Ascending aorta (tissue), 2 donors: ENCODE measurements at regions not wholly inside any gene's neighbourhood (a gene's known extent, or its start where the extent isn't known, plus 50 kb on each side); places are given as distances from the start of the nearest gene placed in this dataset.

ENCODE experiments used
- DNase-seq, 2 donors: peaks; one replicate each; pipeline ENCODE4 v3.0.0-alpha.2; 2019; ENCODE audit warnings: low spot score in 2 of 2
- H3K27ac ChIP-seq, 2 donors: fragments of 200-600 bp; sonication (generic); one replicate each; pipeline ENCODE4 v1.5.1; 2016 to 2017; ENCODE audit warnings: mild to moderate bottlenecking in 1 of 2
- H3K27me3 ChIP-seq: fragments of 200-600 bp; sonication (generic); one replicate; pipeline ENCODE4 v1.5.1; 2017
- H3K36me3 ChIP-seq, 2 donors: fragments of 200-600 bp; sonication (generic); one replicate each; pipeline ENCODE4 v1.5.1; 2016
- H3K4me1 ChIP-seq, 2 donors: fragments of 200-600 bp; sonication (generic); one replicate each; pipeline ENCODE4 v1.5.1; 2016 to 2017; ENCODE audit warnings: mild to moderate bottlenecking in 1 of 2
- H3K4me3 ChIP-seq, 2 donors: fragments of 200-600 bp; sonication (generic); one replicate each; pipeline ENCODE4 v1.5.1; 2016 to 2017; ENCODE audit warnings: mild to moderate bottlenecking in 1 of 2
- H3K9me3 ChIP-seq, 2 donors: fragments of 200-600 bp; sonication (generic); one replicate each; pipeline ENCODE4 v1.5.1; 2016
- intact Hi-C: fragments of 100-400 bp; cut with DNase I; formaldehyde crosslinking; loops from one replicate; pipeline ENCODE4 v1.15.1; 2023
- TF ChIP-seq, protein P1 (sequence below), 3 experiments: fragments of 200-600 bp in 2 of 3; fragments of 450-650 bp in 1 of 3; sonication (generic) in 2 of 3; IDR thresholded peaks; one replicate each; pipeline ENCODE4 v1.5.1; 2016 to 2019; ENCODE audit warnings: antibody characterized with exemption in 3 of 3, mild to moderate bottlenecking in 1 of 3, moderate library complexity in 1 of 3

DNA sequence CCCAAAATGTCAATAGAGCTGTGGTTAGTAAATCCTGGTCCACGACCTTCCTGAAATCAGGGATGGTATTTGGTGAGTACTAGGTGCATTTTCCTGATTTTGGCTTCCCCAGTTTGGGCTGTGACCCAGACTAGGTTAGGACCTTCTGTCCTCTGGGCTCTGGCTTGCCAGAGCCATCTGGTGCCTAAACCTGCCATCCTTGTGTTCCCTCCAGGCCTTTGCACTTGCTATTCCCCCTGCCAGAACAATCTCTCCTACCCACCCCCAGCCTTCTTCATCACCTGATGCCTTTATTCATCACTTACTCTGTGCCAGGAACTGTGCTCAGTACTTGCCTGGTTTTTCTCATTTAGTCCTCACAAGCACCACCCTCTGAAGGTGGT, 216.7 kb downstream of the RBM19 start:
- no peaks in the 10 kb centered on the region for H3K4me1 ChIP-seq

DNA sequence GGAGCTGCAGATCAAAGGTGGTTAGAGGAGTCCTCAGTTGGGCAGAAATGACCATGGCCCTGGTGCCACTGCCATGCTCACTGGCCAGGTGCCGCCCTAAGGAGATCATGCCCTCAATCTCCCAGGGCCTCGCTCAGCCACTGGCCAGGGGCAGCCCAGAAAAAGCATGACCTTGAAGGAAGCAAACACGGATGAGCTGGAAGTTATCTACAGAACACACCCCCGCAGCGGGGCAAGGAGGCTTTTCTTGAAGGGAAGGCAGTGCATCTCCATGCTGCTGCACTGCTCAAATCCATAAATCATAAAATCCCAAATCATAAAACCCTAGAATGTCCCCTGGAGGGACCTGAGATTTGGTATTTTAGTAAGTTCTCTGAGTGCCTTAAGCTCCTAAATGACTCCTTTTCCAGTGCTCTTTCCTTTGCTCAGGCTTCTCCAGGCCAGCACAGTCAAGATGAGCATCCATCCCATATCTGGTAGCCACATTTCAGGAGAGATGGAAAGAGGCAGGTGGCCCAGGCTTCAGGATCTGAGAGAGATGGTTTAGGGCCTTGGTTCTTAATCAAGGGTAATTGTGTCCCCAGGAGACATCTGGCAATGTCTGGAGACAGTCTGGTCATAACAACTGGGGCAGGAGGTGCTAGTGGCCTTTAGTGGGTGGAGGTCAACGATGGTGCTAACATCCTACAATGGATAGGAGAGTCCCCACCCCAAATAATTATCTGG, 217.3 kb downstream of the RBM19 start:
- H3K27ac ChIP-seq = no peak overlapping the region
- no peaks in the 10 kb centered on the region for H3K27me3 ChIP-seq
- no peaks in the 10 kb centered on the region for H3K9me3 ChIP-seq
- DNase-seq = no peak
- TF ChIP-seq, protein P1, sequence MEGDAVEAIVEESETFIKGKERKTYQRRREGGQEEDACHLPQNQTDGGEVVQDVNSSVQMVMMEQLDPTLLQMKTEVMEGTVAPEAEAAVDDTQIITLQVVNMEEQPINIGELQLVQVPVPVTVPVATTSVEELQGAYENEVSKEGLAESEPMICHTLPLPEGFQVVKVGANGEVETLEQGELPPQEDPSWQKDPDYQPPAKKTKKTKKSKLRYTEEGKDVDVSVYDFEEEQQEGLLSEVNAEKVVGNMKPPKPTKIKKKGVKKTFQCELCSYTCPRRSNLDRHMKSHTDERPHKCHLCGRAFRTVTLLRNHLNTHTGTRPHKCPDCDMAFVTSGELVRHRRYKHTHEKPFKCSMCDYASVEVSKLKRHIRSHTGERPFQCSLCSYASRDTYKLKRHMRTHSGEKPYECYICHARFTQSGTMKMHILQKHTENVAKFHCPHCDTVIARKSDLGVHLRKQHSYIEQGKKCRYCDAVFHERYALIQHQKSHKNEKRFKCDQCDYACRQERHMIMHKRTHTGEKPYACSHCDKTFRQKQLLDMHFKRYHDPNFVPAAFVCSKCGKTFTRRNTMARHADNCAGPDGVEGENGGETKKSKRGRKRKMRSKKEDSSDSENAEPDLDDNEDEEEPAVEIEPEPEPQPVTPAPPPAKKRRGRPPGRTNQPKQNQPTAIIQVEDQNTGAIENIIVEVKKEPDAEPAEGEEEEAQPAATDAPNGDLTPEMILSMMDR (IDR thresholded peaks at IDR 0.05) = no peak
- intact Hi-C loops = no loop called here
- no peak overlapping the region for H3K4me3 ChIP-seq
- no peaks in the 10 kb centered on the region for H3K4me1 ChIP-seq
- no peaks in the 10 kb centered on the region for H3K36me3 ChIP-seq

More for the DNA sequence above, 216.7 kb downstream of the RBM19 start:
- TF ChIP-seq, protein P1 (IDR thresholded peaks at IDR 0.05) = no peak
- Histone ChIP-seq H3K27ac (no peak overlapping the region), H3K27me3 (no peaks in the 10 kb centered on the region), H3K36me3 (no peaks in the 10 kb centered on the region), H3K9me3 (no peaks in the 10 kb centered on the region), H3K4me3 (no peak overlapping the region)
- no peak for DNase-seq
- intact Hi-C loops = no loop called here

DNA sequence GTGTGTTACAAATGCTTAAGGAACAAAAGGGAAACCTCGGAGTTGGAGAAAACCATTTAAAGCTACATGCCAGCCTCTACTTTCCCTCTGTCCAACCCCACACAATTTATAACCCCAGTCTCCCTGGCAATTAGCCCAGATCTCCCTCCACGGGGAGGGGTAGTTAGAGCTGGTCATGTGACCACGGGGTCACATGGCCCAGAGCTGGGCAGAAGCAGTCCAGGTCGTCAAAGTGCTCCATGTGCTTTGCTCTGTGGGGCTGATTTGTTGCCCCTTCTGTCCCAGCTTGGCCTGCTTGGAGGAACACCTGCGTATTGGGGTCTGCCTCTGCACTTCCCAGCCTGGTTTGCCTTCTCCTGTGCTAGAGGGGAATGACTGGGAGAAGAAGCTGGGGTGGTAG, 219.1 kb downstream of the RBM19 start:
- DNase-seq = no peak
- H3K27ac ChIP-seq = no peak overlapping the region
- intact Hi-C loops = no loop called here
- no peak overlapping the region for H3K4me3 ChIP-seq
- TF ChIP-seq, protein P1 (IDR thresholded peaks at IDR 0.05) = no peak
- H3K9me3 ChIP-seq = no peaks in the 10 kb centered on the region
- no peaks in the 10 kb centered on the region for H3K36me3 ChIP-seq
- no peaks in the 10 kb centered on the region for H3K4me1 ChIP-seq
- H3K27me3 ChIP-seq = no peaks in the 10 kb centered on the region

DNA sequence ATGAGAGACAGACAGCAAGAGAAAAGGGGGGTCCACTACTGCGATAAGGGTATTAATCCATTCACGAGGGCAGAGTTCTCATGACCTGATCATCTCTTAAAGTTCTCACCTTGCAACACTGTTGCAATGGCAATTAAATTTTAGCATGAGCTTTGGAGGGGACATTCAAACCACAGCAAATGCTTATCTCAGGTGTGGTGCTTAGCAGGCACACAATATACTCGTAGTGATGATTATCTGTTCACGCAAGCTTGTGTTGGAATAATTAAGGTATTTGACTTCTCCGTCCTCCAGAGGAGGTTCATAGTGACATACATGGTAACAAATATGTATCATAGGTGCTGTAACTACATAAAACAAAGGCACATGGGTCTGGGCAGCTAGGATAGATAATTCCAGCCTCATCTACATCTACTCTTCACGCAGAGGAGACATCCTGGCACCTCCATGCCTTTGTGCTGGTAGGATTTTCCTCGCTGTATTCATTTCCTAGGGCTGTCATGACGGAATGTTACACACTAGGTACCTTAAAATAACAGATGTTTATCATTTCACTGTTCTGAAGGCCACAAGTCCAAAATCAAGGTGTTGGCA, 221.2 kb downstream of the RBM19 start:
- DNase-seq = no peak
- Histone ChIP-seq H3K4me3 (no peak overlapping the region), H3K9me3 (no peaks in the 10 kb centered on the region), H3K36me3 (no peaks in the 10 kb centered on the region), H3K4me1 (no peaks in the 10 kb centered on the region), H3K27me3 (no peaks in the 10 kb centered on the region), H3K27ac (no peak overlapping the region)
- intact Hi-C loops = no loop called here
- TF ChIP-seq, protein P1 (IDR thresholded peaks at IDR 0.05) = no peak

DNA sequence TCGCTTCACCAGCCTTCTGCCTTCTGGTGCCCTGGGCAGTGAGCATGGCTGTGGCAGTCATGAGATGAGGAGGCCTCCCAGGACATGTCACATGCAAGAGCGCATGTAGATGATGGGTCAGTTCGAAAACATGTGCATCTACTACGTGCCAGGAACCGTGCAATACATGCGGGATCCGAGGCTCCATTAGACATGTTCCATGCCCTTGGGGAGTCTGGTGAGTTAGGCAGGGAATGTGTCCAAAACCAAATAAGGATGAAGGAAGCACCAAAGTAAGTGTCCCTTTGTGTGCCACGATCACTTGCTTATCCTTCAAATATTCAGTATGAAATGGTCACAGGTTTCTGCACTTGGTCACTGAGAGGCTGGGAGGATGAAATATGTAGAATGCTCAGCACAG, 223.3 kb downstream of the RBM19 start:
- no peak for DNase-seq
- Histone ChIP-seq H3K27me3 (no peaks in the 10 kb centered on the region), H3K4me1 (no peaks in the 10 kb centered on the region), H3K27ac (no peak overlapping the region), H3K4me3 (no peak overlapping the region), H3K36me3 (no peaks in the 10 kb centered on the region), H3K9me3 (no peaks in the 10 kb centered on the region)
- intact Hi-C loops = no loop called here
- TF ChIP-seq, protein P1 (IDR thresholded peaks at IDR 0.05) = no peak
